GM21526 (cell line): ENCODE measurements at regions not wholly inside any gene's neighbourhood (a gene's known extent, or its start where the extent isn't known, plus 50 kb on each side); places are given as distances from the start of the nearest gene placed in this dataset.

Experiments
- ATAC-seq: cut with Tn5 transposase; IDR thresholded peaks from one replicate; pipeline ENCODE4 v1.9.1; 2021; ENCODE audit warnings: moderate library complexity; ENCODE audit not compliant: unreplicated experiment, low FRiP score

- ATAC-seq = no peak
These were observed 454.4 kb downstream of the FUT8 start for GRCh38 chr14:65866886-65867285.

DNA sequence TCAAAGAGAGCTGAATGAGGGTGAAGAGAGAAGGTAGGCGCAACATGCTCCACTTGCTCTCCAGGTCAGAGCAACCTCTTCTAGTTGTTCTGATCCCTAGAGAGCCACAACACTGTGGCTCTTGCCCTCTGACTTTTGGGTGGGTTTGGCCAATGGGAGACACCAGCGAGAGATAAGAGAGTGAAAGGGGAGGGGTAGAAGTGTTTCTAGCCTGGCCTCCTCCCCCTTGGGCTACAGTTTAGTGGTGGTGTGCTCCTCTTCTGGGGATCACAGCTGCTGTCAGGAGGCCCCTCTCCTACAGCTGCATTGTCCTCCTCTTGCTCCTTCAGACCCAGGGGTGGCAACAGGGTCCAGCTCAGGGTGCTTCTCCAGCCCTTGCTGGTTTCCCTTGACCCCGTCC lies 454.8 kb downstream of the FUT8 start:
- no peak for ATAC-seq

DNA sequence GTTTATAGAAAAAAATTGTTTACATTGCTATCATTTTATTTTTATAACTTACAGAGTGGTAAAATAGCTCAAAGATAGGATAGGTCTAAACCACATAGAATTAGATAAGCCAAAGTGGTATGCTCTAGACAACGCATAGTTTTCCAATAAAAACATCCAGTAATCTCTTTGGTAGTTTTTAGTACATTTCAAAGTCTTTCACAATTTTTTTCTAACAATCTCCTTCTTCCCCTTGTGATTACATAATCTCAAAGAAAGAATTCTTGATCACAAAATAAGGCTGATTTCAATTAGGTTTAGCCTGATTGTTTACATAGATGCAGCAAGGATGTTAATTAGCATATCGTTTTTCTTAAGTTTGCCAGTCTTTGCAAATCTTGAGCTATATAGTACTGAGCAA lies 460.0 kb downstream of the FUT8 start:
- no peak for ATAC-seq

GRCh38 chr14:65877166-65877565 lies 464.6 kb downstream of the FUT8 start:
- ATAC-seq = no peak

GRCh38 chr14:65877624-65878023 lies 465.1 kb downstream of the FUT8 start:
- no peak for ATAC-seq

GRCh38 chr14:65878586-65878985 lies 466.1 kb downstream of the FUT8 start:
- ATAC-seq = no peak

GRCh38 chr14:65879248-65880009 lies 466.9 kb downstream of the FUT8 start:
- no peak for ATAC-seq

DNA sequence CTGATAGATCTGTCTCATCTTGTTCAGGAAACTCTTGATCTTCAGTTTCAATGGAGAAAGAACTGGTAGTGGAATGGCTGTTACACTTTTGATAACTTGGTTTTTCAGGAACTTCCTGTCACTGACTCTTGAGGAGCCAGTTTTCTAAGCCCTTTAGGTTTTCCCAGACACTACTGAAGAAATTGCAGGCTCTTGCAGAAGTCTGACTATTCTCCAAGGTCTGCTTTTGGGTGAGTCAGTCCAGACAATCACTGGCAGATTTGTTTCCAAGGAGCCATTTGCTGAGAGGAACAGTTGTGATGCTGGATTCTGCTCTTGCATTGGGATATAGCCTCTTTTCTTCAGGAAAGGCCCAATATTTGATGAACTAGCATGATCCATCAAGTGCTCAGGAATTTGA lies 468.0 kb downstream of the FUT8 start:
- ATAC-seq = no peak

- no peak for ATAC-seq
These were observed 469.1 kb downstream of the FUT8 start for GRCh38 chr14:65881642-65882041.

- no peak for ATAC-seq
These were observed 476.1 kb downstream of the FUT8 start for GRCh38 chr14:65888677-65889076.

DNA sequence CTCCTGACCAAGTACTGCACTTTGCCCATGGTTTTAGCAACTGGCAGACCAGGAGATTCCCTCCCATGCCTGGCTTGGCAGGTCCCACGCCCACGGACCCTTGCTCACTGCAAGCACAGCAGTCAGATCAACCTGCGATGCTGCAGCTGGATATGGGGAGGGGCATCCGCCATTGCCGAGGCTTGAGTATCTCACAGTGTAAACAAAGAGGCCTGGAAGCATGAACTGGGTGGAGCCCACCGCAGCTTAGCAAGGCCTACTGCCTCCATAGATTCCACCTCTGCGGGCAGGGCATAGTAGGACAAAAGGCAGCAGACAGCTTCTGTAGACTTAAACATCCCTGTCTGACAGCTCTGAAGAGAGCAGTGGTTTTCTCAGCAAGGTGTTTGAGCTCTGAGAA lies 479.8 kb downstream of the FUT8 start:
- no peak for ATAC-seq

- ATAC-seq = no peak
These were observed 487.6 kb downstream of the FUT8 start for GRCh38 chr14:65900164-65900563.

DNA sequence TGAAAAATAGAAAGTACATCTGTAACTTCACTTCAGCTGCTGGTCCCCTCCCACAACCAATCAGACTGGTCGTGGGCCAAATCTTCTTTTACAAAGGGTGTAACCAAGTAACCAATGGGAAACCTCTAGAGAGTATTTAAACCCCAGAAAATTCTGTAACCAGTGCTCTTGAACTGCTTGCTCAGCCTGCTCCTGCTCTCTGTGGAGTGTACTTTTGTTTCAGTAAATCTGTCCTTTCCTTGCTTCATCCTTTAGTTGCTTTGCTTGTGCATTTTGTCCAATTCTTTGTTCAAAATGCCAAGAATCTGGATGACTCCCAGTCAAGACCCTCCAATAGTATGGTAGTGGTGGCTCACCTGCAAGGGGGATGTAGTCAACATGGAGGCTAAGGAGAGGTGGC lies 489.1 kb downstream of the FUT8 start:
- ATAC-seq = no peak

- ATAC-seq = no peak
These were observed 492.5 kb downstream of the FUT8 start for GRCh38 chr14:65904988-65905387.

GRCh38 chr14:65906344-65906743 lies 493.8 kb downstream of the FUT8 start:
- no peak for ATAC-seq

DNA sequence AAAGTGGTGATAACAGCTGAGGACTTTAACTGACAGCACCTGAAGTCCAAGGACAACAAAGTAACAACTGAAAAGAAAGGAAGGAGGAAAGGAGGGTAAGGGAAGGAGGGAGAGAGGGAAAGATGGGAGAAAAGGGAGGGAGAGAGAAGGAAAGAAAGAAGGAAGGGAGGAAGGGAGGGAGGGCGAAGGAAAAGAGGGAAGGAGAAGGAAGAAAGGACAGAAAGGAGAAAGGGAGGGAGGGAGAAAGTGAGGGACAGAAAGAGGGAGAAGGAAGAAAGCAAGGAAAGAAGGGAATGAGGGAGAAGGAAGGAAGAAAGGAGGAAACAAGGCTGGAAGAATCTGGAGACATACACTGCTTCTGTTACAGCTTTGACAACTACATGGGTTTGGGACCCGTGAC lies 494.4 kb downstream of the FUT8 start:
- no peak for ATAC-seq

DNA sequence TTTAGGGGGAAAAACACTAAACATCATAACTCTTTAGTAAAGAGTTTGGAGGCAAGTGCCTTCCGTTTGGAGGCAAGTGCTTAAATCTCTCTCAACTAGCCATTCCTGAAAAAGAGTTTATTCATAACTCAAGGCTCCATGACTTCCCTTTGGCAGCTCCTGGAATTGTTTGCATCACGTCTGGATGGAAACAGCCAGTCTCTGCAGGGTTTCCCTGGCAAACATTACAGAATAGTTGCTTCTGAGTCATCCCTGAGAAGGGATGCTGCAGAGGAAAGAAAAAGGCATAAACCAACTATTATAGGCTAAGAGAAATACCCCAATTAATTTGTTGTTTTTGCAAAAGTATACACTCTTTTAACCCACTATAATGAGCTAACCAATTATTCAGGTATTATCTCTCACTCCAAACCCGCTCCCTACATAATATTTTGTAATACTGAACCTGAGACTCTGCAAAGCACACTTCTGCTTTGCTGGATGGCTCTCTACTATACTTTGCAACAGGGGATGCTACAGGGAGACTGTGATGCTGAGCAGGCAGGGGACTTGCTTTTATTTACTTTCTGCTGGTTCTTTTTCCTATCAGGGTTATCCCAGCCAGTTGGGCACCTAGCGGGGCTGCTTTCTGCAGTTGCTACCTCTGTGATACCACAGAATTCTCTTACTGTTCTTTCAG lies 497.7 kb downstream of the FUT8 start:
- ATAC-seq = no peak

- ATAC-seq = no peak
These were observed 502.6 kb downstream of the FUT8 start for GRCh38 chr14:65915125-65915524.

DNA sequence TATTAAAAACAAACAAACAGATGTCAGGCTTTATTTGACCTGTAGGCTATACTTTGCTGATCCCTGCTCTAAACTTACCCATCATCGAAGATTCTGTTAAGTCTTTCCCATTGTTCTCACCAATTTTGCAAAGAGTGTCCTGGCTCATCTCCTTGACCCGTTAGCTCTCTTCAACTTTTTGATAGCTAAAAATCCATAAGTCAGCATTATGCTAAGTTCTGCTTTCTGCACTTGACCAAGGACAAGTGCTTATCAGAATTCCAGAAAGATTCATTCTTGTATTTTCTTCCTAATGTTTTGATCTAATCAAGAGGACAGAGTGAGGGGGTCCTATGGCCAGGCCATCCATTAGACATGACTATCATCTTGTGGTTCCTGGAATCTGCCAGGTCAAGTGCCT lies 503.5 kb downstream of the FUT8 start:
- no peak for ATAC-seq

DNA sequence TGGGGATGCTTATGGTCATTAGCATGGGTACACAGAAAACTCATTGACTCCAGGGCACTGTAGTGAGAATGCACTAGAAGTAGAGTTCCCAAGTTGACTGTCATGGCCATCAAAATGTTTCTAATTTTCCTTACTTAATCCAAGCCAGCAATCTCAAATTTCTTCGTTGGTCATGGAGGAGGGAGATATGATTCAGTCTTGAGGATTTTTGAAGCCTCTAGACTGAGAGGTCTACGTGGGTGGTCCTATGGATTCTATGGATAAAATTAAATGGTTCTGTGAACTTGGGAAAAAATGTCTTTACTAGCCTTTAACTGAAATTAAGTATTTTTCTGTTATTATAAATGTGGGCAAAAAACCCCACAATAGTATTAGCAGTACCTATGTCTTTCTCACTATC lies 508.5 kb downstream of the FUT8 start:
- no peak for ATAC-seq

GRCh38 chr14:65922142-65922541 lies 509.6 kb downstream of the FUT8 start:
- no peak for ATAC-seq

GRCh38 chr14:65926504-65926903 lies 514.0 kb downstream of the FUT8 start:
- ATAC-seq = no peak
